NCI-H2227 treated with DMSO at 0.1 percent for 48 hours (cell line): ENCODE measurements at regions not wholly inside any gene's neighbourhood (a gene's known extent, or its start where the extent isn't known, plus 50 kb on each side); places are given as distances from the start of the nearest gene placed in this dataset.
"Not testable (repeated sequence)": the region's sequence is repeated elsewhere in the genome, so short reads cannot be mapped to it uniquely, and the experiment has no call there.

Source experiments
- DNase-seq: peaks from one replicate; lab custom pipeline; 2025; lab: John Stamatoyannopoulos, UW

GRCh38 chr15:56811586-56811985, 78.3 kb upstream of the ZNF280D start:
- no peak for DNase-seq

- no peak for DNase-seq
Observed at GRCh38 chr15:56808160-56808559, 74.9 kb upstream of the ZNF280D start.

- DNase-seq, result no peak
Observed at GRCh38 chr15:56806148-56806536, 72.8 kb upstream of the ZNF280D start.

GRCh38 chr15:56805466-56806147, 72.3 kb upstream of the ZNF280D start:
- DNase-seq, result no peak

GRCh38 chr15:56804938-56805337, 71.6 kb upstream of the ZNF280D start:
- DNase-seq, result no peak

GRCh38 chr15:56804279-56804678, 71.0 kb upstream of the ZNF280D start:
- DNase-seq, result no peak

GRCh38 chr15:56802161-56802560, 68.9 kb upstream of the ZNF280D start:
- DNase-seq, result no peak

- no peak for DNase-seq
Observed at GRCh38 chr15:56798639-56799038, 65.3 kb upstream of the ZNF280D start.

- no peak for DNase-seq
Observed at GRCh38 chr15:56797720-56798275, 64.5 kb upstream of the ZNF280D start.

GRCh38 chr15:56795502-56795901, 62.2 kb upstream of the ZNF280D start:
- no peak for DNase-seq

GRCh38 chr15:56794553-56795329, 61.4 kb upstream of the ZNF280D start:
- DNase-seq, result no peak

GRCh38 chr15:56794165-56794552, 60.9 kb upstream of the ZNF280D start:
- no peak for DNase-seq

GRCh38 chr15:56792211-56792610, 58.9 kb upstream of the ZNF280D start:
- no peak for DNase-seq

GRCh38 chr15:56791521-56791920, 58.2 kb upstream of the ZNF280D start:
- not testable (repeated sequence) for DNase-seq

GRCh38 chr15:56788359-56788758, 55.0 kb upstream of the ZNF280D start:
- no peak for DNase-seq

GRCh38 chr15:56786966-56787365, 53.7 kb upstream of the ZNF280D start:
- no peak for DNase-seq

GRCh38 chr15:56783857-56784661, 50.8 kb upstream of the ZNF280D start:
- DNase-seq, result no peak

GRCh38 chr15:56783156-56783856, 50.0 kb upstream of the ZNF280D start:
- DNase-seq, result no peak
